ENCODE measurements at regions not wholly inside any gene's neighbourhood (a gene's known extent, or its start where the extent isn't known, plus 50 kb on each side); places are given as distances from the start of the nearest gene placed in this dataset.

DNA sequence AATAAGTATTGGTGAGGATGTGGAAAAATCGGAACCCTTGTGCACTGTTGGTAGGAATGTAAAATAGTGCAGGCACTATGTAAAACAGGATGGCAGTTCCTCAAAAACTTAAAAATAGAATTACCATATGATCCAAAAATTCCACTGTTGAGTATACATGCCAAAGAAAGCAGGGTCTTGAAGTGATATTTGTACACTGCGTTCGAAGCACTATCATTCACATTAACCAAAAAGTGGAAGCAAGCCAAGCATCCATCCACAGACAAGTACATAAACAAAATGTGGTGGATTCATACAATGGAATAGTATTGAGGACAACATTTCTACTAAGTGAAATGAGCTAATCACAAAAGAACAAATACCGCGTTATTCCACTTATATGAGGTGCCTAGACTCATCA lies 200.7 kb downstream of the TJP1 start:
- no peaks in the 10 kb centered on the region for H3K9me3 Mint-ChIP-seq
- H3K4me3 Mint-ChIP-seq, result no peak overlapping the region
- DNase-seq (no peak), ATAC-seq (no peak)
- H3K27ac Mint-ChIP-seq, result no peak overlapping the region
- H3K27me3 Mint-ChIP-seq, result peaks cover 8% of the 10 kb centered on the region
- no peaks in the 10 kb centered on the region for H3K4me1 Mint-ChIP-seq

DNA sequence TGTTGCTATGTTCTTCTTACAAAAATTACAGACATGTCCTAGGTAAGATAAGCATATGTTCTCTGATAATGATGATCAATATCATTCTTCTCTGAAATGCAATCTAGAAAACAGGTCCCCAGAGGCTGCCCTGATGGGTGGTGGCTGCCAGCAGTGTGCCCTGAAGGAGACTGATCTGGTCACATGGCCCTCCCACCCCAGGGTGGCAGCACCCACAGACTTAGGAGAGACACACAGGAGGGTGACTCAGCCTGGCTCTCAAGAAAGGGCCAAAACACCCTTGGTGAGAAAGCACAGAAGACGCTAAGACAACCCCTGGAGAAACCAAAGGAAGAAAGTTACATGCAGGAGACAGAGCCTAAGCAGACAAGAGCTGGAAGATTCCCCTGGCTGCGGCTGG lies 203.7 kb downstream of the TJP1 start:
- Mint-ChIP-seq H3K4me3 (no peak overlapping the region), H3K27me3 (peaks cover 23% of the 10 kb centered on the region)

DNA sequence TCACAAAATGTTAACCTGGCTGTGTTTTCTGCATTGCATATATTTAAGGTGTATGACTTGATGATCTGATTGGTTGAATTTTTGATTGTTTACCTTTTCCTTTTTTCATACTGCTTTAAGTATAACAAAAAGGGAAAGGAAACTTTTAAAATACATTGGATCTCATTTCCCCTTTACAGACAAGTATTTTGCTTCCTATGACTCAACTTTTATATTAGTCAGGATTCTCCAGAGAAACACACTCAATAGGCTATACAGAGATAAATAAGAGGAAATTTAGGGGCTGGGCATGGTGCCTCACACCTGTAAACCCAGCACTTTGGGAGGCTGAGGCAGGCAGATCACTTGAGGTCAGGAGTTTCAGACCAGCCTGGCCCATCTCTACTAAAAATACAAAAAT lies 205.8 kb downstream of the TJP1 start:
- no peaks in the 10 kb centered on the region for H3K9me3 Mint-ChIP-seq
- H3K4me1 Mint-ChIP-seq, result no peaks in the 10 kb centered on the region
- no peak overlapping the region for H3K4me3 Mint-ChIP-seq
- DNase-seq (no peak), ATAC-seq (no peak)
- H3K27ac Mint-ChIP-seq, result no peak overlapping the region
- H3K27me3 Mint-ChIP-seq, result peaks cover 44% of the 10 kb centered on the region

More for the DNA sequence above, 203.7 kb downstream of the TJP1 start:
- Mint-ChIP-seq H3K9me3 (no peaks in the 10 kb centered on the region), H3K4me1 (no peaks in the 10 kb centered on the region), H3K27ac (no peak overlapping the region)
- ATAC-seq, result no peak
- no peak for DNase-seq

DNA sequence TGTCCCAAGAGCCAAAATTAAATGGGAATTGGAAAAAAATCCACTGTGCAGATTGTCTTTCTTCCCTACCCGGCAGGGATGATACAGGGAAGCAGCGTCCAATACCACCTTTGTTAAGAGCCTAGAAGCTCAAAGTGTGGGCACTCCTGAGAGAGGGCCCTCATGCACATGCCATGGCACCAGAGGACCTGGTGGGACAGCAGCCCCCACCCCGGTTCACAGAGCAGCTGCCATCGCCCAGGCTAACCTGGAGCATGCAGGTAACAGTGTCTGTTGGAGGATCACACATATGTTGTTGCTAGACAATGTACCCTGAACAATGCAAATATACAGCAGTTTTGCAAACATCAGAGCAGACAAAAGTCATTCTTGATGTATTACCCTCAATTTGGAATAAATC lies 206.5 kb downstream of the TJP1 start:
- Mint-ChIP-seq H3K4me1 (no peaks in the 10 kb centered on the region), H3K4me3 (no peak overlapping the region), H3K27me3 (peaks cover 51% of the 10 kb centered on the region), H3K27ac (no peak overlapping the region), H3K9me3 (no peaks in the 10 kb centered on the region)
- no peak for ATAC-seq
- no peak for DNase-seq

DNA sequence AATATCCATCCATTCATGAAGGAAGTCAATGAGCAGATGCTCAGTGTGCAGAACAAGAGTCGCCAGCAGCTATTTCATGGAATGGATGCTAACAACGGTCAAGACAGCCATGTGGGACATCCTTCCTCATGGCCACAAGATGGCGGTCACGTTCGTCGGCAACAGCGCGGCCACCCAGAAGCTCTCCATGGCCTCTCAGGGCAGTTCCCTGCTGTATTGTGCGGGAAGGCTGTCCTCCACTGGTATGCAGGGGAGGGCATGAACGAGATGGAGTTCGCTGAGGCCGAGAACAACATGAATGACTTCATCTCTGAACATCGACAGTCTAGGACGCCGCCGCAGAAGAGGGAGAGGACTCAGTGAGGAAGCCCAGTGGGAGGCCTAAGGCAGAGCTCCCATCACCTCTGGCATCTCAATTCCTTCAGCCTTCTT lies 208.3 kb downstream of the TJP1 start:
- Mint-ChIP-seq H3K27ac (no peak overlapping the region), H3K27me3 (peaks cover 55% of the 10 kb centered on the region), H3K9me3 (no peaks in the 10 kb centered on the region), H3K4me3 (no peak overlapping the region), H3K4me1 (no peaks in the 10 kb centered on the region)
- ATAC-seq, result no peak
- no peak for DNase-seq

DNA sequence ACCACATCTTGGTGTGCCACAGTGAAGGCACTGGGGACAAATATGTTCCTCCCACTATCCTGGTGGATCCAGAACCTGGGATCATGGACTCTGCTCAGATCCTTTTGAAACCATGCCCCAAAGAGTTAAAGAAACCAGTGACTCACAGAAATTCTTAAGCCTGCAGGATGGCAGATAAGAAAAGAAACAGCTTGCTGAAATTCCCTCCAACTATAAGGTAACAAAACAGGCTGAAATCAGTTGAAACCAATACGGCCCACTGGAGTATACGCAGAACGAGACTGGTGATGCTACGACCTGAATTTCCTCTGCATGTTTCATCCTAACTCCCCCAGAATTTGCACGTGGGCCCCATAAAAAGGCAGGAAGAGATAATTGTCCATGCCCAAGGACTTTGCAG lies 209.6 kb downstream of the TJP1 start:
- ATAC-seq (no peak), DNase-seq (no peak)
- Mint-ChIP-seq H3K4me1 (no peaks in the 10 kb centered on the region), H3K4me3 (no peak overlapping the region), H3K9me3 (no peaks in the 10 kb centered on the region), H3K27me3 (peaks cover 49% of the 10 kb centered on the region), H3K27ac (no peak overlapping the region)

DNA sequence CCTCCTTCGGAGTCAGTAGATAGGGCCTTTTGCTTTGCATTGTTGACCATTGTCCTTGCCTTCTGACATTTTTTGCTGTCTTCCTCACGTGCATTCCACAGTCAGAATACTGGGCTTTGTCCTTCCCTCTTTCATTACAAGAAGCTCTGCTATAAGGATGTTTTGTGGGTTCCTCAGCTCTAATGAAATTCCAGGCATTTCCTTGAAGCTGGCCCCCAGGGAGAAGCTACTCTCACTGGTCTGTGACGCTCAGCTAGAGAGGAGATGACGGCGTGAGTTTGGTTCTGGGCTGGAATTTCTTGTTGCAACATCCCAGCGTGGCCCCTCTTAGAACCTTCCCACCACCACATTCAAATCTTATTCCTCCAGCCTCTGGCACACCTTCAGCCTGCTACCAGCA lies 210.2 kb downstream of the TJP1 start:
- H3K4me3 Mint-ChIP-seq, result no peak overlapping the region
- no peaks in the 10 kb centered on the region for H3K4me1 Mint-ChIP-seq
- peaks cover 55% of the 10 kb centered on the region for H3K27me3 Mint-ChIP-seq
- H3K27ac Mint-ChIP-seq, result no peak overlapping the region
- no peak for ATAC-seq
- DNase-seq, result no peak
- no peaks in the 10 kb centered on the region for H3K9me3 Mint-ChIP-seq

DNA sequence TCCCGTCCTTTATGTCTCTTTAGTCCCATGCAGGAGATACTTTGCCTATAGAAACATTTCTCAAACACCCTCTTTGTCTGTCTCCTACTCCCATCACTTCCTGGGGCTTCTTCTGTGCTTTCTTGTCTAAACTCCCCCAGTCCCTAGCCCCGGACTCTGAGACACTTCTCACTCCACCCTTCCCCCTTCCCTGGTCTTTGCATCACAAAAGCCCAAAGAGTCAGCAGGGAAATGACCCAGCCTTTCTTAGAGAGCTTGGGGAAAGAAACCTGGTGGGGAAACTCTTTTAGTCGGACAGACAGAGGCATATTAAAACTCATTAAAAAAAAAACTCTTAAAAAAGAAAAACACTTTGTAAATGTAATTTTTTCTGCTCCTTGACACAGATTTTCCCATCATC lies 211.2 kb downstream of the TJP1 start:
- no peaks in the 10 kb centered on the region for H3K4me1 Mint-ChIP-seq
- ATAC-seq, result no peak
- peaks cover 56% of the 10 kb centered on the region for H3K27me3 Mint-ChIP-seq

DNA sequence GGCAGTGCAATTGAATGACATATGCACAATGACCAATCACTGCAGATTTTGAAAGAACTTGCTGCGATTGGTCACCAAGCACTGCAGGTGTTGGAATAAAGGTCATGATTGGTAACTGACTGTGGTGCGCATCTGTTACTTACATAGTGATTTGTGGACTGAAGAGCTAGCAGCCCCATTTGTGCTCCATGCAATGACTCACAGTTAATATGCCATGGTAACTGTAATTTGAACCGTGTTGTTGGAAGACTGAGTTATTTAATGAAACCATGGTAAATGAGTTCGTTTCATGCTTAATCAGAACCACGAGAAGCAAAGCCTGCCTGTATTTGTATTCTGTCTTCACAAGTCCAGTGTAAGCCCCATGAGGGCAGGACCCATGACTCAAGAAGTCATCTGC lies 220.5 kb downstream of the TJP1 start:
- no peak overlapping the region for H3K27ac Mint-ChIP-seq
- no peaks in the 10 kb centered on the region for H3K9me3 Mint-ChIP-seq
- H3K4me1 Mint-ChIP-seq, result no peaks in the 10 kb centered on the region
- H3K4me3 Mint-ChIP-seq, result no peak overlapping the region
- ATAC-seq, result no peak
- no peak for DNase-seq
- H3K27me3 Mint-ChIP-seq, result no peaks in the 10 kb centered on the region

More for the DNA sequence above, 211.2 kb downstream of the TJP1 start:
- Mint-ChIP-seq H3K27ac (no peak overlapping the region), H3K4me3 (no peak overlapping the region), H3K9me3 (no peaks in the 10 kb centered on the region)
- DNase-seq, result no peak

DNA sequence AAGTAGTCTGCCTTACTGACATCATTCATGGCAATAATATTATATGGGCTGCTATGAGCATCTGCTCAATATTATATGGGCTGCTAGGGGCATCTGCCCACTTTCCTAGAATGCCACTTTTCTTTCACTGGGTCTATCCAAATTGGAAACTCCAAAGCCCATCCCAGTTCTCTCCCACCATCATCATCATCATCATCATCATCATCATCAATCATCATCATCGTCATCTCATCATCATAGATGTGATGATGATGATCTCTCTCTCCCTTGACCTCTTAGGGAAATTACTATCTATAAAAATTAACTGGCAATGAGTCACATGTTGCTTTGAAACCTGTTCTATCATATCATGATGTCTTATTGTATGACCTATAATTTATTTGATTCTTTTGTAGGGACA lies 222.0 kb downstream of the TJP1 start:
- no peak for DNase-seq
- H3K4me1 Mint-ChIP-seq, result no peaks in the 10 kb centered on the region
- peak overlapping the region in 1 of 2 donors; percentile 50 for H3K27ac Mint-ChIP-seq
- H3K4me3 Mint-ChIP-seq, result no peak overlapping the region
- H3K27me3 Mint-ChIP-seq, result no peaks in the 10 kb centered on the region
- ATAC-seq, result no peak
- H3K9me3 Mint-ChIP-seq, result no peaks in the 10 kb centered on the region

DNA sequence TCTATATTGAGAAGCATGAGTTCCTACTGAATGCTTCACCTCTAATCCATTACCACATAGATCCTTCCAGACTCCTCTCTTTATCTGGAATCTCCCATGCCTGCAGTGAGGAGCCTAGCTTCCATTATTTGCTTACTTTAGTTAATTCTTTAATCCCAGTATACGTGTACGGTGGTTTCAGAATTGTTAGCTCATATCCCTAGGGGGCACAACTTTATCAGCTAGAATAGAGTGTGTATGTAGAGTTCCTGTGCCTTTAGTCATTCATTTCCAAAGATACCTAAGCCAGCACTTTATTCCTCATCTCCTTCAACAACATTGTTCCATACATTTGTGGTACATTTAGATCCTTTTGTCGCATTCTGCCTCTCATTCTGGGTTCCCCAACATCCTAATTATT lies 226.0 kb downstream of the TJP1 start:
- H3K9me3 Mint-ChIP-seq, result no peaks in the 10 kb centered on the region
- peaks cover 15% of the 10 kb centered on the region for H3K27me3 Mint-ChIP-seq
- DNase-seq (no peak), ATAC-seq (no peak)
- H3K4me3 Mint-ChIP-seq, result no peak overlapping the region
- no peak overlapping the region for H3K27ac Mint-ChIP-seq
- no peaks in the 10 kb centered on the region for H3K4me1 Mint-ChIP-seq

DNA sequence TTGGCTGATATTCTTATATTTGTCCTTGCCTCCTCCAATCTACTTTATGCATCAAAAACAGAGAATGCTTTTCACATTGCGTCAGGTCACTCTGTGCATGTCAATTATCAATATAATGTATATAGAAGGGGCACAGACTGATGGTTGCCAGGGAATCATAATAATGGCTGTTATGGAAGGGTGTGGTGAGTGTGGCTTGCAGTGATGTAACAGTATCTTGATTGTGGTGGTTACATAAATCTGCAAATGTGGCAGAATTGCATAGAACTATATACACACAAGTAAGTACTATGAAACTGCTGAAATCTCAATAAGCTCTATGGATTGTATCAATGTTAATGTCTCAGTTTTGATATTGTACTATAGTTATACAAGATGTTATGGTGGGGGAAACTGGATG lies 228.6 kb downstream of the TJP1 start:
- Mint-ChIP-seq H3K4me3 (no peak overlapping the region), H3K27ac (no peak overlapping the region), H3K27me3 (peaks cover 23% of the 10 kb centered on the region), H3K9me3 (no peaks in the 10 kb centered on the region), H3K4me1 (no peaks in the 10 kb centered on the region)
- DNase-seq, result no peak
- ATAC-seq, result no peak

DNA sequence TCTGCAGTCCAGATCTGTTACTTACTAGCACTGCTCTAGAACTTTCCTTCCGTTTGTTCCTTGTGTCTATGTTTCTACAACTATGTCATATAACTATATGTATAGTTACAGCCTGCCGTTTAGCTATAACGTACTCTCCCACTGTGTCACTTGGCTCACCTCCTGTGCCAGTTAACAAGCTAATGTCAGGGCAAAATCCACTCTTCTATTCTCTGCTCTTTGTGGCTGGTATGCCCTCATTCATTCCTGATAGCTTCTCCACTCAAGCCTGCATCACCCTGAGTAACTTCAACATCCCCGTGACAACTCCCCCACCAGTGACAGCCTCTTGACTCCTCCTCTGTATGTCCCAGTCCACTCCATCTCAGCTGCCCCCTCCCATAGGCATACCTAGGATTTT lies 229.2 kb downstream of the TJP1 start:
- DNase-seq (no peak), ATAC-seq (no peak)
- Mint-ChIP-seq H3K27ac (no peak overlapping the region), H3K4me1 (no peaks in the 10 kb centered on the region), H3K4me3 (no peak overlapping the region), H3K9me3 (no peaks in the 10 kb centered on the region), H3K27me3 (peaks cover 28% of the 10 kb centered on the region)

DNA sequence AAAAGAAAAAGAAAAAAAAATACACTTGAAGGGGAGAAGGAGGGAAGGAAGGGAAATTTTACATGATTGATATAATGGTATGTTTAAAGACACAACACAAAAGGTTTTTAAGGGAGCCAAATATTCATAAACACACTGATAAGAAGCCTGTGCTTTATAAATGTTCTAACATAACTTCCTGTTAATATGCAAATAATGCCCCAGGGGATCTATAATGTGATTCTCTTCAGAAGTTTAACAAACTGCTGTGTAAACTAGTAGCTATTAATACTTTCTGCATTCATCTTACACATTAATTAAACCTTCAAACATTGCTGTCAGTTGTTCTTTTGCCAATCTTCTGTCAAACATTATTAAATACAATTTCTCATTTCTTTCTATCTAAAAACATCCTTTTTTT lies 231.6 kb downstream of the TJP1 start:
- DNase-seq (no peak), ATAC-seq (no peak)
- H3K27ac Mint-ChIP-seq, result no peak overlapping the region
- H3K9me3 Mint-ChIP-seq, result no peaks in the 10 kb centered on the region
- peaks cover 39% of the 10 kb centered on the region for H3K27me3 Mint-ChIP-seq
- no peaks in the 10 kb centered on the region for H3K4me1 Mint-ChIP-seq
- H3K4me3 Mint-ChIP-seq, result no peak overlapping the region

DNA sequence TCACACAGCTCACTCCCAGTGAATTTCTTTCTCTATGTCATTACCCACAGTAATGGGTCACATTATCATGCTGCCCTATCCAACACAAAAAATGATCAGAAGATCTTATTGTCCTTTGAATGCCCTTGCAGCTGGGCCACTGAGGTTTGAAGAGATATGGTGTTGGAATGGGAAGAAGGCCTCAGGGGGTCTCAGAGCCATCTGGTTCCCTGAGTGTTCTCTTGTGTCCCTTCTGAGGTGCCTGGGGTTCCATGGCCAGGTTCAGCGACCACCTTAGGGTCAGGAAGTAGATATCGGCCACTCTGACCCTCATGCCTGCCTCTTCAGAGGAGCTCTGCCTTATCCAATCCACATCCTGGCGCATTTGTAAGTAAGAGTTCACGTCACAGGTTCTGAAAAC lies 232.3 kb downstream of the TJP1 start:
- Mint-ChIP-seq H3K4me1 (no peaks in the 10 kb centered on the region), H3K27ac (no peak overlapping the region), H3K27me3 (peaks cover 39% of the 10 kb centered on the region), H3K4me3 (no peak overlapping the region), H3K9me3 (no peaks in the 10 kb centered on the region)
- no peak for ATAC-seq
- no peak for DNase-seq

DNA sequence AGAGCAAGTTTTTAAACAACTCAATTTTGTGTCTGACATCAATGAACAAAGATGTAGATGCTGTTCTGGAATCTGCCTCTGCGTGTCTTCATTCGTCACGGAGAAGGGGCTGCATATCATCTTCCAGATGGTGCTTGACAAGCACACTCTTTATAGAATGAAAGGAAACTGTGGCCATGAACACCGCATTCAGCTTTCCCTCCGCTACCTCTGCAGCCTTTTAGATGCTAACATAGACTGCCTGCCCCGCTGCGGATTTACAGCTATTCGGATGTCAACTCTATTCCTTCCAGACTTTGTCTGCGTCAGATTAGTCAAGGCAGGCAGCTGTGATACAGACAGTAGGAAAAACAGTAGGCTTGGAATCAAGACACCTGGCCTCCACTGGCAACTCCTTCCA lies 232.9 kb downstream of the TJP1 start:
- no peak for DNase-seq
- no peaks in the 10 kb centered on the region for H3K4me1 Mint-ChIP-seq
- no peak overlapping the region for H3K27ac Mint-ChIP-seq
- no peak for ATAC-seq
- peaks cover 39% of the 10 kb centered on the region for H3K27me3 Mint-ChIP-seq
- no peak overlapping the region for H3K4me3 Mint-ChIP-seq
- no peaks in the 10 kb centered on the region for H3K9me3 Mint-ChIP-seq

DNA sequence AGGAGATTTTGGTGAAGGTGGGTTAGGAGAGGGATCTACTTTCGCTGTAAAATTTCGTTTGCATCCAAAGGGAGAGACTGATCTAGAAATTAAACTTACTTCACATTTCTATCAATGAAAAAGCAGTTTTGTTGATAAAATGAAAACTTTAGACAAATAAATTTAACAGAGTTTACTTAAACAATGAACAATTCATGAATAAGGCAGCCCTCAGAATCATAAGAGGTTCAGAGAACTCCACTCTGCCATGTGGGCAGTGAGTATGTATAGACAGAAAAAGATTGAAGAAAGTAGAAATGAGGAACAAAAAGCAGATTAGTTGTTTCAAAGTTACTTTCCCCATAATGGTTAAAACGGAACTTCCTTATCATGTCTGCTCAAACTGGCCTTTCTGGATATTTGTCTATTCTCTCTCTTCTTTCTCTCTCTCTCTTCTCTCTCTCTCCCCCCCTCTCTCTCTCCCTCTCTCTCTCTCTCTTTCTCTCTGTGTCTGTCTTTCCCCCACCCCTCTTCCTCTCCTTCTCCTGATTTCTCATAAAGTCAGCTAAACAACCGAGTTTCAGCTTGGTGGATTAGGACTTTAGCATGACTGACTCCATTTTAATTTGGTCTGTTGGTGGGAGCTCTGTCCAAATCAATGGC lies 248.9 kb downstream of the TJP1 start:
- no peak overlapping the region for H3K27ac Mint-ChIP-seq
- H3K4me3 Mint-ChIP-seq, result no peak overlapping the region
- peaks cover 0 to 5% of the 10 kb centered on the region in 2 donors for H3K9me3 Mint-ChIP-seq
- no peak for ATAC-seq
- H3K4me1 Mint-ChIP-seq, result peaks cover 6% of the 10 kb centered on the region
- DNase-seq, result no peak
- peaks cover 71% of the 10 kb centered on the region for H3K27me3 Mint-ChIP-seq
